CD4-positive, alpha-beta T cell treated with Interleukin-6 at 100 ng/mL for 8 hours (primary cell): ENCODE measurements at regions not wholly inside any gene's neighbourhood (a gene's known extent, or its start where the extent isn't known, plus 50 kb on each side); places are given as distances from the start of the nearest gene placed in this dataset.
"Not testable (repeated sequence)": the region's sequence is repeated elsewhere in the genome, so short reads cannot be mapped to it uniquely, and the experiment has no call there.

Experiments used
- DNase-seq: peaks from one replicate; pipeline ENCODE4 v3.0.0-alpha.2; 2020; ENCODE audit warnings: mixed read lengths, low spot score

DNA sequence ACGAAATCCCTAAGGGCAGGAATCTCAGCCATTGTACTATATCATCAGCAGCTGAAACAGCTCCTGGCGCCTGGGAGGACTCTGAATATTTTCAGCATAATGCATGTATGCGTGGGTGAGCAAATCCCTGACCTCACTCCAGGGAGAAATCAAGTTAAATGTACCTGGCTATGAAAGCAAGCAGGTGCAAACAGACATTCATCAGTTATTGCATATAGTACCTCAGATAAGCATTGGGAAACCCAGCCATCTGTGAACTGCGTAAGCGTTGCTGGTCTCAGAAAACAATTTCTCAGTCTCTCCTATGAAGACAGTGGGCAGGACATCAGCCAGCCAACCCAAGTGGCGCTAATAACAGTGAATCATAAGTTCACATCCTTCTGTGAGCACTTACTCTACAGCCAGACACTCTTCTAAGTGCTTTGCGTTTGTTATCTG, 622.6 kb downstream of the EPM2A start:
- no peak for DNase-seq

DNA sequence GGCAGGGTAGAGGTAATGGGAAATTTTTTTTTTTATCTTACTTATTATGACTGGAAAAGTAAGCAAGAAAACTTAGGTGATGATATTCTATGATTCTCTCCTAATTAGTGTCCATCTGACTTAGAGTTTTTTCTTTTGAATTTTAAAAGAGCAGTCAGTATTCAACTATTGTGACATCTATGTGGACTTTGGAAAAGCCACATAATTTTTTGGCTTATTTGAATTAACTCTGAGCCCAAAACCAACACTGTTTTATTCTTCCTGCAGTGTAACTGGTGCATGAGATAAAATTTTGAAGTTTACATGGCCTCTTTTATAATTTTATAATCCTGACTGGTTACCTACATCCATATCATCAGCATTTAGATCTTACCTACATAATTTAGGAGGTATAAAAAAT, 619.7 kb downstream of the EPM2A start:
- no peak for DNase-seq

DNA sequence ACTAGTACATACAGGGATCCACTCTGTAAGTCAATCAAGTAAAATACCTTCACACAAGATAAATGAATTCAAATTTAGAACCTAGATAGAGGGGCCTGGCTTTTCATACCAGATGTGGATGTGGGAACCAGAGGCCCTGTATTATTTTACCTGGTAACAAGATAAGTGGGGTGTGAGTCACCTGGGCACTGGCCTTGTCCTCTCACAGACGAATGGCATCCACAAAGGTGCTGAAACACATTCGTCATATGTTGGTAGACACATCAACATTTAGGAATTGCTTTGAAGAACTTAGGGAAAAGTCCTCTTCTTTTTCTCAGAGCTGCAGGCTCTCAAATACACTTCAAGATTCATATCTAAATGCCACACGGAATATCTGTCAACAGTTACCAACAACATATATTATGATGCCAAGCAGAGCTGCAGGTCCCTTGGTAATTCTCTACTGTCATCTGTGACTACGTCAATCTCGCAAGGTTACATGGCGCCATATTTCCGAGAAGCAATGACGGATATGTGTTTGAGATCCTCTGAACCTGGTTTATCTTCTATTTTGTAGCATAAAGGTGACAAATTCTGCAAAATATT, 618.6 kb downstream of the EPM2A start:
- no peak for DNase-seq

DNA sequence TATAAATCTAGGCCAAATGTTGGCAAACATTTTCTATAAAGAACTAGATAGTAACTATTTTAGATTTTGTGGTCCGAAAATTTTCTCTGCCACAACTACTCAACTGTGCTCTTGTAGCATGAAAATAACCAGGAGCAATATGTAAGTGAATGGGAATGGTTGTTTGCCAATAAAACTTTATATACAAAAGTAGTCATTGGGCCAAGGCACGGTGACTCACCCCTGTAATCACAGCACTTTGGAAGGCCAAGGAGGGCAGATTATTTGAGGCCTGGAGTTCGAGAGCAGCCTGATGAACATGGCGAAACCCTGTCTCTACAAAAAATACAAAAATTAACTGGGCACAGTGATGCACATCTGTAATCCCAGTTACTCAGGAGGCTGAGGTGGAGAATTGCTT, 617.1 kb downstream of the EPM2A start:
- DNase-seq = no peak

DNA sequence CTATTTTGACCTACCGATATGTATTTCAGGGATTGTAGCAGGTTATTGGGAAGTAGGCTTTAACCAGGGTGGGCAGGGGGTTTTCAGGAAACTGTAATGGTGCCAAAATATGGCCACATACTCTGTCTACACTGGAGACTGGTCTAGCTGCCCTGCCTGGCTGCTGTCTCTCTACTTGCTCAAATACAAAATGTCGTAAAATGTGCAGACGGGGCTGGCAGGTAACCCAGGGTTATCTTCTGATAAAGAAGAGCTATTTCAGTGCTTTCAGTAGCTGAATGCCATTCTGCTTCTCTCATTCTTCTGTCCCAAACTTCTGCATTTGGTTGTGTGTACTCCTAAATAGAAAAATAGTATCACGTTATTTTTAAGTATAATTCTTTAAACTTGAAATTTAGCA, 616.2 kb downstream of the EPM2A start:
- no peak for DNase-seq

DNA sequence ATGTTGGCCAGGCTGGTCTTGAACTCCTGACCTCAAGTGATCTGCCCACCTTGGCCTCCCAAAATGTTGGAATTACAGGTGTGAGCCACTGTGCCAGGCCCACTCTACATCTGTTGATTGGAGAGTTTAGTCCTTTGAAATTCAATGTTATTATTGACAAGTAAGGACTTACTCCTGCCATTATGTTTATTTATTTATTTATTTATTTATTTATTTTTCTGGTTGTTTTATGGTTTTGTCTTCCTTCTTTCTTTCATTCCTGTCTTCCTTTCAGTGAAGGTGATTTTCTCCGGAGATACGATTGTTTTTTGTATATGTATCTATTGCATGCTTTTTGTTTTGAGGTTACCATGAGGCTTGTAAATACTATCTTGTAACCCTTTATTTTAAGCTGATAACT, 602.6 kb downstream of the EPM2A start:
- no peak for DNase-seq

DNA sequence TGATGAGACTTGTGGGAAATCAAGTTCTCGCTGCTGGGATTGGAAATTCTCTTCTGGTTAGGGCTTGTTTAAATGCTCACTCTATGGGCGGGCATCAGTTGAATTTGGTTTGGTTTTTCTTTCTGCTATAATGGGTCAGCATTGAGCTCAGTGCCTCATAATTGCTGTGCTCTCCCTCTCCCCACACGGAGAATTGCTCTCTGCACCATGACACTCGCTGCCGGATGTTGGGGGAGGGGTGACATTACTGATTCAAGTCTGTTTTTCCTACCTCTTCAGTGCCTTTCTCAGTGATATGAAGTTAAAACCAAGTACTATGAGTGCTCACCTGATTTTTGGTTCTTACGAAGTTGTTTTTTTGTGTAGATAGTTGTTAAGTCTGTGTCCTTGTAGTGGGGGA, 599.6 kb downstream of the EPM2A start:
- no peak for DNase-seq

DNA sequence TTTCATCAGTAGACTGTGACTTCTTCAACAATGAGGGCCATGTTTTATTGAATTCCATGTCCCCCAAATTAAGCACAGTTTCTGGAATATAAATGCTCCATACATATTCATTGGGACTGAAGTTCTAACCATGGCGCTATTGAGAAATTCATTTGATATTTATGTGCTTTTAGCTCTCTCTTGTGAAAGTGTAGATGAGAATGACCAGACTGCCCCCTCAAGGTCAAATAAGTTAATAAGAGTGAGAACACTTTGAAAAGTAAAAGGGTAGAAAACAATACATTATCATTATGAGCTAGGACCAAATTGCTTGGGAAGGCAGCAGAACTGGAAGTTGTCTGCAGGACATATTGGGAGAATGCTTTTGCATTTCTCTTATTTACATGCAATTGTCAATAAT, 597.9 kb downstream of the EPM2A start:
- DNase-seq = no peak

DNA sequence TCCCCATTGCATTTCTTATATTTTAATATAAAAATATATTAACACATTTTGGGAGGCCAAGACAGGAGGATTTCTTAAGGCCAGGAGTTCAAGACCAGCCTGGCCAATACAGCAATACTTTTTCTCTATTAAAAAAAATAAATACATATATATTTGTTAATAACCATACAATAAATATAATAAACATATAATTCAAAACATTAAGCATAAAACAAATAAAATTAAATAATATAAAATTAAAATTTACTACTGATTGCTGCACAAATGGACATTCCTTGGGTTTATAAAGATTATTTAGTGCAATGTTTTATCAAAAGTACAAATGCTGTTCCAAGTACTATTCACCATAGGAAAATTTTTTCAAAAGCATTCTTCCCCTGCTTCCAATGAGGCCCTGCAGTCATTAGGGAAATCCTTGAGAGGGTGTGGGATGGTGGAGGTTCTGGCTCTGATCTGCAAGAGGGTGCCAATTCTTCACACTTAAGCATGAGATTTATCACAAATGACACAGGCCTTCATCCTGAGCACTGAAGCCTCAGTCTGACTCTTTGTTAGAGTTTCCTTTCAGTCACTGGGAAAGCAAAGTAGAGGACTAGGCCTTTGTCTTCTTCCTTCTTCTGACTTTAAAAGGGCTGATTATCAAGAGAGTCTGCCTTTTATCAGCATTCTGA, 596.7 kb downstream of the EPM2A start:
- DNase-seq = no peak

DNA sequence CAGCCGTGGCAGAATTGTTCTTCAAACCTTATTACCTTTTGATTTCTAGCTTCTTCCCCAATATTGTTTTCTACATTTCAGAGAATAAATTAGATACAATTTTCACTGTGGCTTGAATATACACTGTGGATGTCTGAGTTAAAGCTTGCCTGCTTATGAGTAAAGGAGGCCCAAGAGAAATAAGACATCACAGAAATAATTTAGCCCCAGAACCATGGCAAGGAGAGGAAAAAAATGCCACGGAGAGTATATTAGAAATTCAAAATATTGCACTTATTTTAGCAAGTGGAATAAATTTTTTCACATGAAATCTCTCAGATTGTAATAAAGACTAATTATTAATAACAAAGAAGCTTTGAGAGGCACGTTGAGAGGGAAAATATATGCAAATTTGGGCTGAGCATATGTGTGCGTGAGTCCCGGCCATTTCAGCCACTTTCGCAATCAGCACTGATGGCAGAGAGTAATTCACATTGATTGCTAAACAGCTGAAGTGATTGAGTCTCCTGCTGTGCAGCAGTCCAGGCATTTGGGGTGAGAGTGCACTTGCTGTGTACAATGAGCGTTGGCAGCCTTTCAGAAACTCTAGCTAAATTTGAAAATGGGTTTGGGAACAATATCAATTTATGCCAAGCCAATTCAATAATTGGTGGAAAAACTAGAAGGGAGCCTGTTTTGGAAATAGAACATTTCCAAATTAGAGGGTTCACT, 596.0 kb downstream of the EPM2A start:
- no peak for DNase-seq

DNA sequence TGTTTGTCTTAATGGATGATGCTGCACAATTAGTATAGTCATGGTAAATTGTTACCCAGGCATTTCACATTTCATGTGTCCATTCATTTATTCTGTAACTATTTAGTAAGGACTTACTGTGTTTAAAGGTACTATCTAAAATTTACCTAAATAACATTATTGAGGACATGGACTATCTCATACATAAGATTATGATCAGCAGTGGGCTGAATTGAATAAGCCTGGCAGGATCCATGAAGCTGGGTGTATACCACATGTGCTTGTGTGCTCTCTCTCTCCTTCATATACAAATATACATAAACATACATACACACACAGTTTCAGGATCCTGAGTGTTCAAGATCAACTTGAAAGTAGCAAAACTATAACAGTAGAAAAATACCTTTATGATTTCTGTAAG, 595.4 kb downstream of the EPM2A start:
- DNase-seq = no peak

DNA sequence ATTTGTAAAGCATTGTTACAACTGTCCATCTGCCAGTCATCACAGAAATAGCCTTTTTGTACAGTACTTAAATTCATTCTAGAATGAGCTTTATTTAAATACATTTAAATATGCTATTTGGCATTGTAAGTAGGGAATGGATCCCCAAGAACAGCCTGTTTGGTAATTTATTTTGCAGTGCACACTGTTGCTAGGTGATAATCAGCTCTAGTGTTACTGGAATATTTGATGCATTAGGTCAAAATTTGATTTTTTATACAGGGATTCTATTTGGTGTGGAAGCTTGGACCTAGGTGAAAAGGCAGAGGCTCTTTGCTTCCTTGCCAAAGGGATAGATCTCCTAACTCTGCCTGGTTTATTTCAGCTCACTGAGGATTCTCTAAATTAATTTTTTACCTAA, 593.7 kb downstream of the EPM2A start:
- DNase-seq = no peak

DNA sequence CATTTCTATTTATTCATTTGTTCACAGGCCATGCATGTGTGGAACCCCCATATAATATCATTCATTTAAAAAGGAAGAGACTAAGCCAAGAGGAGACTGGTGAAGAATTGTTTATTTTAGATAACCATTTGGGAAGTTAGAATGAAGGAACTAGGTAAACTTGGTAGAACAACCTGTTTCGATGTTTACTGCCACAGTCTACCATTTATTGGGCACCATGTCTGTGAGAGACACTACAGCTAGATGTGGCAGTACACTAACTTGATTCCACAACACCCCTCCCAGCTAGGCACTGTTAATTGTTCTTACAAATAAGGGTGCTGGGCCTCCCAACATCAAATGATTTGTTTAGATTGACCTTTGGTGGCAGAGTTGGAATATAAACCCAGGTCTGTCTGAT, 592.4 kb downstream of the EPM2A start:
- no peak for DNase-seq

DNA sequence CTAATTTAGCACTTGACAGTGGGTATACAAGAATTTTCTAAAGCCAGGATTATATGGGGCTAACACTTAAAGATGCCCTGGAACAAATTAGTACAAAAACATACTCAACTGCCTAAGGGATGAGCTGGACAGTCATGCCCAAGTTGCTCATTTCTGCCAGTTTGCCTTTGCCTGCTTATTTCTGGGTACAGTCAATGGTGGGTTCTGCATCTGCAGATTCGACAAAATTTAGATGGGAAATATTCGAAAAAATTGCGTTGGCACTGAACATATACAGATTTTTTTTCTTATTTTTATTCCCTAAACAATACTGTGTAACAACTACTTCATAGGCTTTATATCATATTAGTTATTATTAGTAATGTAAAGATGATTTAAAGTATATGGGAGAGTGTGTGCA, 591.9 kb downstream of the EPM2A start:
- DNase-seq = no peak

DNA sequence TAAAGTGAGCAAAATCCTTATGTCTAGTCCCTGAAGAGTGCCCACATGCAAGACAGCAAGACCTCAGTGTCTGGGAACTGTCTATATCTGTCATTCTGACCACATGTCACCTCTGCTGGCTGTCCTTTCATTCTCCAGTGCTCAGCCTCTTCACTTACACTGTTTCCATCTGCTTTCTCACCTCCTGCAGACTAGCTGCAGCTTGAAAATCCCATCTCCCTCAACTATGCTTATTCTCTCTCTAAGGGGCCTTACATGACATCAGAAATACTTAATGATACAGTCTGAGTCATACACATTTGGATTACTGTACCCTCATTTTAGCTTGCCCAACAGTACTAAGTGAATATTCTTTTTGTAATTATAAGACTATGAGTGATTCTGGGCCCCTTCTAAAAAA, 587.8 kb downstream of the EPM2A start:
- no peak for DNase-seq

DNA sequence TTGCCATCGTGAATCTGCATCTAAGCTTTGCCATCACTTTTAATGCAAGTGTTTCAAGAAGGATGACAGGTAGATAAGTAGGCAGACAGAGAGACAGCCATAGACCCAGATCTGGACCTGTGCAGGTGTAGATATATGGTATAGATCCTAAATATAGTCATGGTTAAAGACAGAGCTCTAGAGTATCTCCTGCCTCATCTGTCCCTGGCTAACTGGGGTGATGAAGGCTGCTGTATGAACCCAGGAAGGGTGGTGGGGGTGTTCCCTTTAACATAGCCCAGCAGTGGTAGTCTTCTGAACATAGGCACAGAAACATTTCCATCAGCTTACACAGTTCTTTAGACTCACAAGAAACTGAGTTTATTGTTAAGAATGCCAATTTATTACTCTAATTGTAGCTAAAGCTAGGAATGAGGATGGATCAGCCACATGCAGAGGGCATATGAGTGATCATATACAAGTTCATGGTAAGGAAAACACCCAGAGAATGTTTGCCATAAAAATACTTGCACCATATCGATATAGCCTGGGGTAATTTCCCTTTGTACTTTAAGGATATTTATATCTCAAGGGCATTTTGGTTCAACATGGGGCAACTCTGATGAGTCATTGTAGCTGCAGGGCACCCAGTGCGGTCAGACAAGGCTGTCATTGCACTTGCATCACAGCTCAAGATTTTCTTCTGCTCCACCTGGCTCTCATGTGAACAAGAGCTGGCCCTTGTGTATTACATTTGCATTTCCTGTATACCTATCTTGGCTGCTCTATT, 587.2 kb downstream of the EPM2A start:
- no peak for DNase-seq

DNA sequence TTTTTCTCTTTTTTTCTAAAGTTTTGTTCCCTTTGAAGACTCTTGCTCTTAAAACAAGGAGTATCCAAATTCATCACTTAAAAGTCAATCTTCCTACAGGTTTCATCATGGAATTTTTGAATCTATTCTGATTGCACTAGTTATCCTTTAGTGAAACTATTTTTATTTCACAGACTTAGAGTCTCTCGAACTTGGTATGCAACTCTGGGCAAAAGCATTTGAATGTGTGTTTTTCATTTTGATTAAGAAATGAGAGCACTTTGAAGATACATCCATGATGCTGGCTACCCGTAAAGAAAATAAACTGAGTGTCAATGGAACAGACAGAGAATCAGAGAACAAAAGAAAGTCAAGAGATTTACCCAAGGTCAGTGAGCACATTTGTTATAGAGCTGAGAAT, 586.5 kb downstream of the EPM2A start:
- no peak for DNase-seq

DNA sequence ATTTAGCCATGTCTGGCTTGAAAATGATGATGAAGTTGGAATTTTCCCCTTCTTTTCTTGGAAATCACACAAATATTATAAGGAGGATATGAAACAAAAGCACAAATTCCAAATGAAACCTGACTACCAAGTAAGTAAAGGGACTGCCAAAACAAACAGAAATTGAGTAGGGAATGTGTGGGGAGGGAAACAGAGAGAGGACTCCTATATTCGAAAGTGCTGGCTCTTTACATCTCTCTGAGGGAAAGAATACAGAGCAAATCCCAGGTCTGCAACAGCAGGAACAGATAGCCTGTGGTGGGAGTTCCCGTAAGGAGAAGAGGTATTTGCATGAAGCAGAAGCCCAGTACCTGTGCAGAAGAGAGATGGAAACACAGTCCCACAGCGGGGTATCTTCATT, 583.7 kb downstream of the EPM2A start:
- no peak for DNase-seq

DNA sequence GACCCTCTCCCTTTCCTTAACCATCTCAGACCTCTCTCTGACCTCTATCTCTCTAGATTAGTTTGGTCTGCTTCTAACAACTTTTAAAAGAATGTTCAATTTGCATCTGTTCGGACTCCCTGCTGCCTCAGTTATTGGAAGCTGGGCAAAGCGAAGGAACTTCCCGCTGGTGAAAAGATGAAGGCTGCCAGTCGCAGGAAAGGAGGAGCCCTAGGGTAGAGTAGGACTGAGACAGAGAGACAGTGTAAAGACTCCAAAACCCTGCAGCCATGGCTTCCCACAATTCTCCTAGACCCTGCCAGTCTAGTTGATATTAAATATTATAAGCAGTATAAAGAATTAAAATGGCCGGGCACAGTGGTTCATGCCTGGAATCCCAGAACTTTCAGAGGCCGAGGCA, 581.8 kb downstream of the EPM2A start:
- no peak for DNase-seq

DNA sequence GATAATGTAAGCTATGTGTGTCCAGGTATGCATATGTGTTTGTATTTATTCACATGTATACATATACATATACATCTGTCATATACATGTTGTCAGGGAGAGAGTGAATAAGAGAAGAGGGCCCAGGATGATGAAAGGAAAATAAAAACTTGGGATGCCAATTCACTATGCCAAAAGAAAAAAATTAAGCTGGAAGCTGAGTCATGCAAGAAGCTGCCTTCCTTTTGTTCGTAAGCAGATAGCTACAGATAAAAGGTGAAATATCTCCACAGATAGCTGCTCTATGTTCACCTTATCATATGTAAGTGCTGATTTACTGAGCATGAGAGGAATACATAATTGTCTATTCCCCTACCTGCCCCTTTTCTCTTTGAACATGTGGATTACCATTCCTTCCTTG, 579.9 kb downstream of the EPM2A start:
- DNase-seq = no peak

DNA sequence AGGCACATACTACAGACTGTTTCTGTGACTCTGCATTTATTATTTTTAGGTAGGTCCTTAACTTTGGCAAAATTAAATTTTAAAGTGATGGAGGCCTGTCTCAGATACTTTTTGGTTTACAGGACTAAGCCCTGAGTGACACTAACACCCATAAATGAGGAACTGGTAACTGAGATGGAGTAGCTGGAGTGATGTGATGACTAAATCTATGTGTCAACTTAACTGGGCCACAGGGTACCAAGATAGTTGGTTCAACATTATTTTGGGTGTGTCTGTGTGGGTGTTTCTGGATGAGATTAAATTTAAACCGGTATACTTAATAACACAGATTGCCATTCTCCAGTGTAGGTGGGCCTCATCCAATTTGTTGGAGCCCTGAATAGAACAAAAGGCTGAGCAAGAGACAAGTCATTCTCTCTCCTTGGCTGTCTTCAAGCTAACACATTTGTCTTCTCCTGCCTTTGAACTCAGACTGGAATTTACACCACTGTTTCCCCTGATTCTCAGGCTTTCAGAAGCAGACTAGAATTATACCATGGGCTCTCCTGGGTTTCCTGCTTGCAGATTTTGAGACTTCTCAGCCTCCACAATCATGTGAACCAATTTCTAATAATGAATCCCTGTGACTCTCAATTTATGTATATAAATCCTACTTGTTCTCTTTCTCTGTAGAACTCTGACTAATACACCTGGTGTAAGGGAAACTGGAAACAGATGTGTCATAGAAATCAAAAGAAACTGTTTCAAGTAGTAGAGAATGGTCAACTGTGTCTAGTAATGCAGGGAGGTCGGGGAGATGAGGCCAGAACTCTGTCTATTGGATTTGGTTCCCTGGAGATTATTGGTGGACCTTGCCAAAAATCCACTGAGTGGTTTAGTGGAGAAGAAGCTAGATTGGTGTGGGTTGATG, 579.2 kb downstream of the EPM2A start:
- DNase-seq = no peak

DNA sequence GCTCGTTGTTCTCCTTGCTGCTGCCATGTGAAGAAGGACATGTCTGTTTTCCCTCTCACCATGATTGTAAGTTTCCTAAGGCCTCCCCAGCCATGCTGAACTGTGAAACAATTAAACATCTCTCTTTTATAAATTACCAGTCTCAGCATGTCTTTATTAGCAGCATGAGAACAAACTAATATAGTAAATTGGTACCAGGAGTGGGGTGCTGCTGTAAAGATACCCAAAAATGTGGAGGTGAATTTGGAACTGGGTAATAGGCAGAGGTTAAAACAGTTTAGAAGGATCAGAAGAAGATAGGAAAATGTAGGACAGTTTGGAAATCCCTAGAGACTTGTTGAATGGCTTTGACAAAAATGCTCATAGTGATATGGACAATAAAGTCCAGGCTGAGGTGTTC, 576.7 kb downstream of the EPM2A start:
- DNase-seq = not testable (repeated sequence)
